SK-N-DZ (cell line): ENCODE measurements at regions not wholly inside any gene's neighbourhood (a gene's known extent, or its start where the extent isn't known, plus 50 kb on each side); places are given as distances from the start of the nearest gene placed in this dataset.
"Not testable (repeated sequence)": the region's sequence is repeated elsewhere in the genome, so short reads cannot be mapped to it uniquely, and the experiment has no call there.

Experiments used
- DNase-seq: peaks from one replicate; pipeline ENCODE4 v3.0.0-alpha.2; 2015; ENCODE audit warnings: low spot score

- DNase-seq: peak; percentile 77
These were observed 417.6 kb downstream of the SOX11 start for GRCh38 chr2:6109831-6110230.

- DNase-seq: peak; percentile 99
These were observed 419.6 kb downstream of the SOX11 start for GRCh38 chr2:6111781-6112261.

- DNase-seq: no peak
These were observed 421.6 kb downstream of the SOX11 start for GRCh38 chr2:6113786-6114185.

- no peak for DNase-seq
These were observed 435.5 kb downstream of the SOX11 start for GRCh38 chr2:6127718-6128117.

- DNase-seq: no peak
These were observed 447.0 kb downstream of the SOX11 start for GRCh38 chr2:6139142-6139541.

GRCh38 chr2:6139916-6140315, 447.7 kb downstream of the SOX11 start:
- no peak for DNase-seq

GRCh38 chr2:6140509-6140908, 448.3 kb downstream of the SOX11 start:
- no peak for DNase-seq

GRCh38 chr2:6143812-6144211, 451.6 kb downstream of the SOX11 start:
- no peak for DNase-seq

- DNase-seq: not testable (repeated sequence)
These were observed 455.0 kb downstream of the SOX11 start for GRCh38 chr2:6147215-6147614.

GRCh38 chr2:6148882-6149281, 456.7 kb downstream of the SOX11 start:
- no peak for DNase-seq

- DNase-seq: no peak
These were observed 467.4 kb downstream of the SOX11 start for GRCh38 chr2:6159606-6160005.

- no peak for DNase-seq
These were observed 471.7 kb downstream of the SOX11 start for GRCh38 chr2:6163932-6164331.

GRCh38 chr2:6164986-6165747, 473.0 kb downstream of the SOX11 start:
- no peak for DNase-seq

- DNase-seq: no peak
These were observed 475.5 kb downstream of the SOX11 start for GRCh38 chr2:6167592-6168138.

GRCh38 chr2:6168485-6168884, 476.3 kb downstream of the SOX11 start:
- DNase-seq: no peak

GRCh38 chr2:6171294-6171693, 479.1 kb downstream of the SOX11 start:
- no peak for DNase-seq

GRCh38 chr2:6177811-6178210, 485.6 kb downstream of the SOX11 start:
- DNase-seq: no peak

- DNase-seq: no peak
These were observed 489.3 kb downstream of the SOX11 start for GRCh38 chr2:6181525-6181924.

- no peak for DNase-seq
These were observed 489.7 kb downstream of the SOX11 start for GRCh38 chr2:6181926-6182325.

- DNase-seq: no peak
These were observed 491.0 kb downstream of the SOX11 start for GRCh38 chr2:6183226-6183625.

GRCh38 chr2:6184532-6185292, 492.5 kb downstream of the SOX11 start:
- DNase-seq: peak; percentile 63

GRCh38 chr2:6186332-6187151, 494.4 kb downstream of the SOX11 start:
- DNase-seq: no peak
